ENCODE measurements at regions not wholly inside any gene's neighbourhood (a gene's known extent, or its start where the extent isn't known, plus 50 kb on each side); places are given as distances from the start of the nearest gene placed in this dataset.
"Not testable (repeated sequence)": the region's sequence is repeated elsewhere in the genome, so short reads cannot be mapped to it uniquely, and the experiment has no call there.

GRCh38 chr6:113701552-113702254 lies 155.4 kb upstream of the MARCKS start:
- H3K27me3 ChIP-seq (ENCODE audit: control insufficient read depth in 2 of 2, insufficient read depth in 1 of 2, low read length in 1 of 2), result no peaks in the 10 kb centered on the region
- no peaks in the 10 kb centered on the region for H3K9me3 ChIP-seq (ENCODE audit: control insufficient read depth in 2 of 2, insufficient read depth in 1 of 2, low read length in 1 of 2)
- H3K4me3 ChIP-seq (ENCODE audit: low read length in 2 of 2), result no peak overlapping the region
- 98% methylated on average over 4 of the region's 4 CpGs for WGBS
- H3K27ac ChIP-seq (ENCODE audit: low read depth in 1 of 2, low read length in 1 of 2), result no peak overlapping the region
- no peak for DNase-seq (ENCODE audit: low read depth in 6 of 9, low spot score in 9 of 9)
- no peaks in the 10 kb centered on the region for H3K36me3 ChIP-seq (ENCODE audit: control insufficient read depth in 2 of 2, insufficient read depth in 2 of 2, low read length in 1 of 2)
- H3K4me1 ChIP-seq (ENCODE audit: control insufficient read depth in 2 of 2, insufficient read depth in 2 of 2, low read length in 2 of 2), result no peaks in the 10 kb centered on the region

- 98% methylated on average over 3 of the region's 3 CpGs for WGBS
- no peak for DNase-seq (ENCODE audit: low read depth in 6 of 9, low spot score in 9 of 9)
- H3K27ac ChIP-seq (ENCODE audit: low read depth in 1 of 2, low read length in 1 of 2), result no peak overlapping the region
- H3K9me3 ChIP-seq (ENCODE audit: control insufficient read depth in 2 of 2, insufficient read depth in 1 of 2, low read length in 1 of 2), result no peaks in the 10 kb centered on the region
- no peaks in the 10 kb centered on the region for H3K4me1 ChIP-seq (ENCODE audit: control insufficient read depth in 2 of 2, insufficient read depth in 2 of 2, low read length in 2 of 2)
- no peaks in the 10 kb centered on the region for H3K36me3 ChIP-seq (ENCODE audit: control insufficient read depth in 2 of 2, insufficient read depth in 2 of 2, low read length in 1 of 2)
- no peaks in the 10 kb centered on the region for H3K27me3 ChIP-seq (ENCODE audit: control insufficient read depth in 2 of 2, insufficient read depth in 1 of 2, low read length in 1 of 2)
- no peak overlapping the region for H3K4me3 ChIP-seq (ENCODE audit: low read length in 2 of 2)
These were observed 150.0 kb upstream of the MARCKS start for GRCh38 chr6:113707194-113707593.

DNA sequence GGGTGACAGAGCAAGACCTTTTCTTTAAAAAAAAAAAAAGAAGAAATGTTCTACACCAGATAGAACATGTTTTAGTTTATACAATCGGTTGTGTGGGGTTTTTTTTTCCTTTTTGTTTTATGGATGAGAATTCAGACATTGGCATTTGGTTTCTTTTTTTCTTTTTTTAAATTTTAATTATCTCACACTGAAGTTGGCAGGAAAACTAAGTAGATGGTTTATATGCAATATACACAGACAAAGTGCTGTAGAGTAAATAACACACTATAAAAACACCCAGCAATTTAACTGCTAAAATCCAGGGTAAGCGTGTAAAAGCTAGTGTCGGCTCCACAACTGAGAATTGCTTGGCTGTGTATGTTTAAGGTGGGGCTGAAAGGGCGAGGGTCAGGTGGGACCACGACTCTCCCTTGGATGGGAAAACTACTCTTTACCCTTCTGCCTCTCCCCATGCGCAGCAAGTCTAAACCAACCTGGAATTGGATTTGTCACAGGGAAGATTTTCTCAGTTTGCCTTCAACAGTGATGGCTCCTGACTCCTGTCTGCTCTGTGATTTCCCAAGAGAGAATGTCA lies 147.1 kb upstream of the MARCKS start:
- Histone ChIP-seq H3K27me3 (ENCODE audit: control insufficient read depth in 2 of 2, insufficient read depth in 1 of 2, low read length in 1 of 2) (no peaks in the 10 kb centered on the region), H3K27ac (ENCODE audit: low read depth in 1 of 2, low read length in 1 of 2) (no peak overlapping the region), H3K4me1 (ENCODE audit: control insufficient read depth in 2 of 2, insufficient read depth in 2 of 2, low read length in 2 of 2) (no peaks in the 10 kb centered on the region), H3K4me3 (ENCODE audit: low read length in 2 of 2) (no peak overlapping the region), H3K36me3 (ENCODE audit: control insufficient read depth in 2 of 2, insufficient read depth in 2 of 2, low read length in 1 of 2) (no peaks in the 10 kb centered on the region), H3K9me3 (ENCODE audit: control insufficient read depth in 2 of 2, insufficient read depth in 1 of 2, low read length in 1 of 2) (no peaks in the 10 kb centered on the region)
- WGBS, result 95% methylated on average over 6 of the region's 6 CpGs
- DNase-seq (ENCODE audit: low read depth in 6 of 9, low spot score in 9 of 9), result no peak

DNA sequence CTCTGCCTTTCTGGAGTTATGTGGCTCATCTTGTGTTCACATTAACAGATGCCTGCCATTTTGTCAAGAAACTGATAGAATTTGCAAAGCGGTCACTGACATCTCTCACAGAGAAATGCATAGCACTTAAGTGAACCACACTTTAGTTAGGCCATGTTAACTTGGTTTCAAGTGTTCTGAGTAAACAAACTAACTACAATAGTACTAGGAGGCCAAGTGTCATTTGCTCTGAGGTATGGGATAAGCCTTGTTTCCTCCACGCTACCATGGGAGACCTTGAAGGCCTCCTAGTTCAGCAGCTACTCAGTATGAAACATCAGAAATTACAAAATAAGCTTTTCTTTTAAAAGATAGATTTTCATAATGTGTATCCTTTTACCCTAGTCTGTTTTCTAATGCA lies 143.5 kb upstream of the MARCKS start:
- no peaks in the 10 kb centered on the region for H3K27me3 ChIP-seq (ENCODE audit: control insufficient read depth in 2 of 2, insufficient read depth in 1 of 2, low read length in 1 of 2)
- H3K36me3 ChIP-seq (ENCODE audit: control insufficient read depth in 2 of 2, insufficient read depth in 2 of 2, low read length in 1 of 2), result no peaks in the 10 kb centered on the region
- DNase-seq (ENCODE audit: low read depth in 6 of 9, low spot score in 9 of 9), result no peak
- H3K27ac ChIP-seq (ENCODE audit: low read depth in 1 of 2, low read length in 1 of 2), result no peak overlapping the region
- no peaks in the 10 kb centered on the region for H3K9me3 ChIP-seq (ENCODE audit: control insufficient read depth in 2 of 2, insufficient read depth in 1 of 2, low read length in 1 of 2)
- 98% methylated on average over 2 of the region's 2 CpGs for WGBS
- H3K4me1 ChIP-seq (ENCODE audit: control insufficient read depth in 2 of 2, insufficient read depth in 2 of 2, low read length in 2 of 2), result no peaks in the 10 kb centered on the region
- H3K4me3 ChIP-seq (ENCODE audit: low read length in 2 of 2), result no peak overlapping the region

DNA sequence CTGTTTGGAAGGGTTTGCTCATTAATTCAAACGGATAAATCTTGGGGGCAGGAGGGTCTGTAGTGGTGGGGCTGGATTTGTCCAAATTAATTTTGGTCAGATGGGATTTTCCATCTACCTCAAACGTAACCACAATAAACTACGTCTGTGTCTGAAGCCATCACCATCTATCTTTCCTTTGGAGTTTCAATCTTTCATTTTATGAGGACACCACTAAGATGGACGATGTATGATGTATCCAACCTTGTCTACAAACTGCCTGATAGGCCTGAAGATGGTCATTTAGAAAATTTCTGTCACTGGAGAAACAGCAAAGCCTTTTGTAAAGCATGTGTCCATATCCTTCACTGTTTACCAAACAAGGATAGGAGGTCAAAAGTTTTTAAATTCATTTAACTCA lies 138.6 kb upstream of the MARCKS start:
- H3K4me1 ChIP-seq (ENCODE audit: control insufficient read depth in 2 of 2, insufficient read depth in 2 of 2, low read length in 2 of 2), result no peaks in the 10 kb centered on the region
- no peaks in the 10 kb centered on the region for H3K27me3 ChIP-seq (ENCODE audit: control insufficient read depth in 2 of 2, insufficient read depth in 1 of 2, low read length in 1 of 2)
- WGBS, result 90% methylated on average over 4 of the region's 4 CpGs
- H3K4me3 ChIP-seq (ENCODE audit: low read length in 2 of 2), result no peak overlapping the region
- no peaks in the 10 kb centered on the region for H3K36me3 ChIP-seq (ENCODE audit: control insufficient read depth in 2 of 2, insufficient read depth in 2 of 2, low read length in 1 of 2)
- no peaks in the 10 kb centered on the region for H3K9me3 ChIP-seq (ENCODE audit: control insufficient read depth in 2 of 2, insufficient read depth in 1 of 2, low read length in 1 of 2)
- H3K27ac ChIP-seq (ENCODE audit: low read depth in 1 of 2, low read length in 1 of 2), result no peak overlapping the region
- no peak for DNase-seq (ENCODE audit: low read depth in 6 of 9, low spot score in 9 of 9)

DNA sequence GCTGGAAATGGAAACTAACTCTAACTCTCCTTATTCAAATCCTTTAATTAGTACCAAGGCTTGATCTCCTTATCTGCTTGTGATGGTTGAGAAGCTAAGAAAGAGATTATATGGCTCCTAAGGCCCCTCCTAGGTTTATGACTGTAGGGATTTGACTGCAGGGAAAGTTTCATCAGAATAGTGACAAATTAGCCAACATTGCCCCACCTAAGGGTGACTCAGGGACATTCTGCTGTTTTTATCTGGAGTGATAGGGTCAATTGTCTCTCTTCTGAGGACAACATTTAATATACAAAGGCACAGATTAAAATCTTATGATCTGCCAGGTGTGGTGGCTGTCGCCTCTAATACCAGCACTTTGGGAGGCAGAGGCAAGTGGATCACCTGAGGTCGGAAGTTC lies 138.1 kb upstream of the MARCKS start:
- no peak overlapping the region for H3K4me3 ChIP-seq (ENCODE audit: low read length in 2 of 2)
- H3K9me3 ChIP-seq (ENCODE audit: control insufficient read depth in 2 of 2, insufficient read depth in 1 of 2, low read length in 1 of 2), result no peaks in the 10 kb centered on the region
- no peak overlapping the region for H3K27ac ChIP-seq (ENCODE audit: low read depth in 1 of 2, low read length in 1 of 2)
- H3K36me3 ChIP-seq (ENCODE audit: control insufficient read depth in 2 of 2, insufficient read depth in 2 of 2, low read length in 1 of 2), result no peaks in the 10 kb centered on the region
- DNase-seq (ENCODE audit: low read depth in 6 of 9, low spot score in 9 of 9), result no peak
- 97% methylated on average over 2 of the region's 2 CpGs for WGBS
- H3K4me1 ChIP-seq (ENCODE audit: control insufficient read depth in 2 of 2, insufficient read depth in 2 of 2, low read length in 2 of 2), result no peaks in the 10 kb centered on the region
- H3K27me3 ChIP-seq (ENCODE audit: control insufficient read depth in 2 of 2, insufficient read depth in 1 of 2, low read length in 1 of 2), result no peaks in the 10 kb centered on the region

- no peak for DNase-seq (ENCODE audit: low read depth in 6 of 9, low spot score in 9 of 9)
- no peaks in the 10 kb centered on the region for H3K4me1 ChIP-seq (ENCODE audit: control insufficient read depth in 2 of 2, insufficient read depth in 2 of 2, low read length in 2 of 2)
- 94% methylated on average over 4 of the region's 4 CpGs for WGBS
- H3K27me3 ChIP-seq (ENCODE audit: control insufficient read depth in 2 of 2, insufficient read depth in 1 of 2, low read length in 1 of 2), result no peaks in the 10 kb centered on the region
- H3K4me3 ChIP-seq (ENCODE audit: low read length in 2 of 2), result no peak overlapping the region
- no peak overlapping the region for H3K27ac ChIP-seq (ENCODE audit: low read depth in 1 of 2, low read length in 1 of 2)
- H3K36me3 ChIP-seq (ENCODE audit: control insufficient read depth in 2 of 2, insufficient read depth in 2 of 2, low read length in 1 of 2), result no peaks in the 10 kb centered on the region
- no peaks in the 10 kb centered on the region for H3K9me3 ChIP-seq (ENCODE audit: control insufficient read depth in 2 of 2, insufficient read depth in 1 of 2, low read length in 1 of 2)
These were observed 137.6 kb upstream of the MARCKS start for GRCh38 chr6:113719545-113719944.

DNA sequence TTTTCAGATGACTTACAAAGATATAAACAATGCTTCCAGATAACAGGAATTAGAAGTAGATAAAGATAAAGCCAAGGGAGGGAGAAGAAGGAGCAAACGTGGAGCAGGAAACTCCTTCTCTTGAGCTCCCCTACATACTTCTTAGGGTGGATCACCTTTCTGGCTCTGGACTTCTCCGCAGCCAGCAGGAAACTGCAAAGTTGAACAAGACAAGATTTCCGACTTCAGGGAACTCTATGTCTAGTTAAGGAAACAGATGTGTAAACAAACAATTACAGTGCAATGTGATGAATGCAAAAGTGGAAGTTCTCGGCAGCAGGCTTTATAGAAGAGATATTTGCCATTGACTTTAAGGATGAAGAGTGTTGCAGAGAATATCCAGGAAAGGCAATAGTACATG lies 134.0 kb upstream of the MARCKS start:
- H3K9me3 ChIP-seq (ENCODE audit: control insufficient read depth in 2 of 2, insufficient read depth in 1 of 2, low read length in 1 of 2), result no peaks in the 10 kb centered on the region
- no peaks in the 10 kb centered on the region for H3K27me3 ChIP-seq (ENCODE audit: control insufficient read depth in 2 of 2, insufficient read depth in 1 of 2, low read length in 1 of 2)
- WGBS, result 45% methylated on average over 4 of the region's 4 CpGs
- no peak overlapping the region for H3K27ac ChIP-seq (ENCODE audit: low read depth in 1 of 2, low read length in 1 of 2)
- H3K36me3 ChIP-seq (ENCODE audit: control insufficient read depth in 2 of 2, insufficient read depth in 2 of 2, low read length in 1 of 2), result no peaks in the 10 kb centered on the region
- H3K4me3 ChIP-seq (ENCODE audit: low read length in 2 of 2), result no peak overlapping the region
- no peaks in the 10 kb centered on the region for H3K4me1 ChIP-seq (ENCODE audit: control insufficient read depth in 2 of 2, insufficient read depth in 2 of 2, low read length in 2 of 2)
- DNase-seq (ENCODE audit: low read depth in 6 of 9, low spot score in 9 of 9), result no peak

GRCh38 chr6:113724927-113725326 lies 132.2 kb upstream of the MARCKS start:
- not testable (repeated sequence) for H3K27me3 ChIP-seq (ENCODE audit: control insufficient read depth in 2 of 2, insufficient read depth in 1 of 2, low read length in 1 of 2); H3K4me1 ChIP-seq (ENCODE audit: control insufficient read depth in 2 of 2, insufficient read depth in 2 of 2, low read length in 2 of 2); H3K27ac ChIP-seq (ENCODE audit: low read depth in 1 of 2, low read length in 1 of 2); H3K9me3 ChIP-seq (ENCODE audit: control insufficient read depth in 2 of 2, insufficient read depth in 1 of 2, low read length in 1 of 2); H3K36me3 ChIP-seq (ENCODE audit: control insufficient read depth in 2 of 2, insufficient read depth in 2 of 2, low read length in 1 of 2); H3K4me3 ChIP-seq (ENCODE audit: low read length in 2 of 2); DNase-seq (ENCODE audit: low read depth in 6 of 9, low spot score in 9 of 9)
- WGBS, result 99% methylated on average over 2 of the region's 2 CpGs

All from thymus (tissue), 11 donors.